Left ventricle myocardium superior (tissue), 1 donor: ENCODE measurements at regions not wholly inside any gene's neighbourhood (a gene's known extent, or its start where the extent isn't known, plus 50 kb on each side); places are given as distances from the start of the nearest gene placed in this dataset.
A peak's percentile ranks its signal among the peaks of the same experiment; 100 is the strongest.

Experiments
- ATAC-seq: fragments of 200-7000 bp; cut with Tn5 transposase; one replicate; pipeline ENCODE4 v1.9.1; 2020; ENCODE audit warnings: mild to moderate bottlenecking, moderate library complexity
- DNase-seq: peaks from one replicate; pipeline ENCODE4 v3.0.0-alpha.2; 2020
- intact Hi-C: fragments of 100-400 bp; cut with micrococcal nuclease; formaldehyde crosslinking; loops from one replicate; pipeline ENCODE4 v1.11.0; 2022
- donor health status: DM: no; HTN: yes; CAD: no; lungs with severe emphysema.

DNA sequence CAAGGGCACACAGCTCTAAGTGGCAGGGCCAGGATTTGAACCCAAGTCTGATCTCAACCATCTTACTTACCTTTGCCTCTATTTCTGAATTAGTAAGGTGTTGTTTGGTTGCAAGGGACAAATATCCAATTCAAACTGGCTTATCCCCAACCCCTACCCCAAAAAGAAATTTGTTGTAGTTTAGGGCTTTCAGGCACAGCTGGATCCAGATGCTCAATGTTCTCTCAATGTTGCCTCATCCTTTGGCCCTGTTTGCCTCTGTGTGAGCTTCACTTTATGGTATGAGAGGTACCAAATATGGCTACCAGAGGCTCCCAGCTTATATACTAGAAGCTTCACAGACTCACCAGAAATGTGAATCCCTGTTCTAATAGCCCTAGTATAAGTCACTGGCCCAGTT, 499.9 kb downstream of the SHQ1 start:
- DNase-seq (no peak), ATAC-seq (no peak)
- intact Hi-C loops: no loop called here

DNA sequence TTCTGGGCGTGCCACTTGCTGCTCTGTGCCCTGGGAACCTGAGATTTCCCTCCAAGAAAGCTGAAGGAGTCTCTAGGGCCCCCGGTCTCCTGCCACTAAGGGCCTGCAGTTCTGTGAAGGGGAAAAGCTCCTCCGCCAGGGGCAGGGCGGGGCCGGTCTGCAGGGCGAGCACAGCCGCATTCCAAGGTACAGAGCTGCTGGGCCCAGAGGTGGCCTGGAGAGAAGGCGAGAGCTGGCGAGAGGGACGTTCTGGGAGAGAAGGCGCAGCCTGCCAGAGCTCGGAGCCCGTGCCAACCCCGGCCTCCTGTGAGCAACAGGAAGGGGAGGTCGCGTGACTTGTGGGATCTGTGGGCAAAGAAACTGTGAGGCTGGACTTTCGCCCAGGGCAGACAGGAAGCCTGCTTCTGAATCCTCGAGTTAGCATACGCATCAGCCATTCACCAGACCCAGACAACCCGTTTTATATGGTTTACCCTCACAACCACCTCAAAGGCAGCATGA, 500.4 kb downstream of the SHQ1 start:
- ATAC-seq: peak; percentile 58
- peak; percentile 70 for DNase-seq
- intact Hi-C loops: no loop called here

DNA sequence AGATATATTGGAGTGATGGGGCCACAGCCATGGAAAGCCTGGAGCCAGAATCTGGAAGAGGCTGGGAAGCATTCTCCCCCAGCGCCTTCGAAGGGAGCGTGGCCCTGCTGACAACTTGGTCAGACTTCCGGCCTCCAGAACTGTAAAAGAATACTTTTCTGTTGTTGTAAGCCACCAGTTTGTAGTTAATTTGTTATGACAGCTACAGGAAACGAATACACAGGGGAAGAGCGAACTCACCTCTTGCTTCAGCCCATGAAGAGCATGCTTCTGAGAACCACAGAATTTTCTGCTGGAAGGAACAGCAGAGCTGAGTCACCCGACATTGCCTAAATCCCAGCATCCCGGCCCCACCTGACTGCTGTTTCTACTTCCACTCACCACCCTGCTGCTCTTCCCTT, 501.7 kb downstream of the SHQ1 start:
- intact Hi-C loops: no loop called here
- no peak for DNase-seq
- ATAC-seq: peak; percentile 72

DNA sequence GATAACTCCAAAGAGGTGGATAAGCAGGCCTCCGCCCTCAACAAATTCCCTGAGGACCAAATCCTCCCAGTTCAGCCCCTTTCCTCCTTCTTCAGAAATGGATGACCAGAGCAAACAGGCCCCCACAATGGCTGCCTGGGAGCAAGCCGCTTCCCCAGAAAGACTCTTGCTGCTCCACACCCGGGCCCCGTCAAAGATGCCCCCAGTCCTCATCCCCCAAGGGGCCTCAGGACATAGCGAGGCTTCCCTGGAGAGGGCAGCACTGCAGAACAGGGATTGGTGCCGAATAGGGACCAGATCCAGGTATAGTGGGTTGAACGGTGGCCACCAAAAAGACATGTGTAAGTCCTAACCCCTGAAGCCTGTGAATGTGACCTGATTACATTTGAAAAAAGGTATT, 502.3 kb downstream of the SHQ1 start:
- DNase-seq (no peak), ATAC-seq (no peak)
- intact Hi-C loops: no loop called here

DNA sequence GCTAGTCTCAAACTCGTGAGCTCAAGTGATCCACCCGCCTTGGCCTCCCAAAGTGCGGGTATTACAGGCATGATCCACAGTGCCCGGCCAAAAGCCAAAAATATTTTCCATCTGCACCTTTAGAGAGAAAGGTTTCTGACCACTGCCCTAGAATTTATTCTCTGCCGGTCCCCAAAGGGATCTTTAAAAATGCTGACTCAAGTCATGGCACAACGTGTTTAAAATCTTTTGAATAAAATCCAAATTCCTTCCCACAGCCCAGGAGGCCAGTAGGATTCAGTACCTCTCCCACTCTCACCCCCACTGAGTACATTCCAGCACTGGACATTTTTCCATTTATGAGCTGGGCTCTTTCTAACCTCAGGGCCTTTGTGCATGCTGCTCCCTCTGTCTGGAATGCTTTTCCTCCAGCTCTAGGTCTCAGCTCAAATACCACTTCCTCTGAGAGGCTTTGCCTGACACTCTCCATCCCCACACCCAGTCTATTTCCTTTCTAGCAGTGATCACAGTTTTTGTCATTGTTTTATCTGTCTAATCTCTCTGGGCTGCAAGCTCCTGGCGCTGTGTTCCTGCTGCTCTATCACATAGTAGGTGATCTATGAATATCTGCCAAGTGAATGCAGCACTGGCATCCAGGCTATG, 502.9 kb downstream of the SHQ1 start:
- intact Hi-C loops: no loop called here

DNA sequence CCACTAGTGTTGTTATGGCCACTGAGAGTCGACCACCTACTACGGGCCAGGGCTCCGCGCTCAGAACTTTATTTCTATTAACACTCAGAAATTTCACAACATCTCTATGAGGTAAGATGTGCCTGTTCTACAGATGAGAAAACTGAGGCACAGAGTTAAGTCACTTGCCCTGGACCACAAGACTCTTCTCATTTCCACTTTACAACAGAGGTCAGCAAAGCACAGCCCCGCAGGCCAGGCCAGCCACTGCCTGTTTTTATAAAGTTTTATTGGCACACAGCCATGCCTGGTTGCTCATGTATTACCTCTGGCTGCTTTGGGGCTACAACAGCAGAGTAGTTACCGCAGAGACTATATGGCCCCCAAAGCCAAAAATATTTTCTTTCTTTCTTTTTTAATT, 503.6 kb downstream of the SHQ1 start:
- ATAC-seq: no peak
- intact Hi-C loops: no loop called here
- DNase-seq: no peak

More for the DNA sequence above, 502.9 kb downstream of the SHQ1 start:
- ATAC-seq (no peak), DNase-seq (no peak)

DNA sequence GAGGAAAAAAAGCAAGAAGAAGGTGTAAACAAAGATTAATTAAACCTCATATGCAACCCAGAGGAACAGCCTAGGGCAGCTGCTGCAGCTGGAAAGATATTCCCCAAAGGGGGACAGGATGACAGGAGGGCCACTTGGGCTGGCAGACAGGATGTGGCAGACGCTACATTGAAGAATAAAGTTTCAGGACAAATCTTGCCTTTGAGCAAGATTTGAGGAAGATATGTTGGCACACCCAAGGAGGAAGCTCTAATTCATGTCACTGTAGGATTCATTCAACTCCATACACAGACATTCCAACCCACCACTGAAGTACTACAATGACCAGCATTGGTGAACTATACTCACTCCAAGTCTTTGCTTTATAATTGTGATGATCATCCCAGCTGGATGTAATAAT, 504.0 kb downstream of the SHQ1 start:
- ATAC-seq (no peak), DNase-seq (no peak)
- intact Hi-C loops: no loop called here

DNA sequence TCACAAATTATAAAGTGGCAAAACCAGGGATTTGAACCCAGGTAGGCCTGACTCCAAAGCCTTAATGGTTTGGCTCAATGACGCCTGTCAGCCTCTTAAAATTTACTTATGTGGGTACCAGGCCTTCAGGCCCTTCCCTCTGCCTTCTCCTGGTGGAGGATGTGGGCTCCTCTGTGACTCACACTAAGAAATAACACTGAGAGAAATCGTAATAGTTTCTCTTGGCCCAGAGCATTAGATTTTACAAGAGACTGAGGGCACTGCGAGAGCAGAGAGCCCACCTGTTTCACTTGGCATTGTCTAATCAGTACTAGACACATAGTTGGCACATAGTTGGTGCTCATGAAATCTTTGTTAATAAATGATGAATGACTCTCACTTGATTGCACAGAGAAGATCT, 505.2 kb downstream of the SHQ1 start:
- DNase-seq (no peak), ATAC-seq (no peak)
- intact Hi-C loops: no loop called here

DNA sequence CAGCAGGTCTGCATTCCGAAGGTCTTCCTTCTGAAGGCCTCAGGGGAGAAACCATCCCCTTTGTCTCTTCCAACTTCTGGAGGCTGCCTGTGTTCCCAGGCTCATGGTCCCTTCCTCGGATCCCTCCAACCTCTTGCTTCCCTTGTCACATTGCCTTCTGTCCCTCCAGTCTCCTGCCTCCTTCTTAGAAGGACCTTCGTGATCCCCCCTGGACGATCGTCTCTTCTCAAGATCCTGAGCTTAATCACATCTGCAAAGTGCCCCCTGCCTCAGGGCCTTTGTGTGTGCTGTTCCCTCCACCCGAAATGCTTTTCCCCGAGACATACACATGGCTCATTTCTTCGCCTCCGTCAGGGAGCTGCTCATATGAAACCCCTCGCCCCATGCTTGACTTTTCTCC, 505.8 kb downstream of the SHQ1 start:
- DNase-seq (no peak), ATAC-seq (no peak)
- intact Hi-C loops: no loop called here

DNA sequence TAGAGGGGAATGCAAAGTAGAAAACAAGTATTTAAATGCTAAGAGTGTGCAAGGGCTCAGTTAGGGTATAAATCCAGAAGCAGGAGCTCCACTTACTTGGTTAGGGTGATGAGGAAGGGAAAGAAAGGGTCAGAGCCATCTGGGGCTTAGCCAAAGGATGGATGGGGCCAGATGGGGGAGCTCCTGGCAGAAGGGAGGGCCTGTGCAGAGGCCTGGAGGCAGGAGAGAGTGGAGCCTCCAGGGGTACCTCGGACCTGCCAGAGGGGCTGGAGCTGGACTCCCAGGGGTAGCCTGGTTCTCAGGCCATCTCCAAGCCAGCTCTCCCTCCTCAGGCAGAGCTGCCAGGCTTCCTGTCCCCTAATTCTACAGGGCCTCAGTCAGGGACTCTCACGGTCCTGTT, 506.3 kb downstream of the SHQ1 start:
- ATAC-seq (no peak), DNase-seq (no peak)
- intact Hi-C loops: no loop called here

DNA sequence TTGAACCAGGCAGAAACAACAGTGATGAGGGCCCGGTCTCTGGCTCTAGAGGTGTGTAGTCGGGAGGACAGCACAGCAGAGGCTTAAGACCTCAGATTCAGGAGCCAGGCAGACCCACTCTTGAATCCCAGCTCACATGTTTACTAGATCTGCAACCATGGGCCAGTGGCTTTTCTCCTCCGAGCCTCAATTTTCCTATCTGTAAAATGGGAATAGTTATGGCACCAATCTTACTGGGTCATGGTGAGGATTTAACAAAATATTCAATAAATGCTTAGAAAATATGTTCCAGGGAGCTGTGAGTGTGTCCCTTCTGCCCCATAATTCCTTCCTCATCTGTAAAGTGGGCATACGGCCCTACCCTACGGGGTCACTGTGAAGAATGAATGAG, 506.9 kb downstream of the SHQ1 start:
- no peak for DNase-seq
- intact Hi-C loops: no loop called here
- no peak for ATAC-seq

DNA sequence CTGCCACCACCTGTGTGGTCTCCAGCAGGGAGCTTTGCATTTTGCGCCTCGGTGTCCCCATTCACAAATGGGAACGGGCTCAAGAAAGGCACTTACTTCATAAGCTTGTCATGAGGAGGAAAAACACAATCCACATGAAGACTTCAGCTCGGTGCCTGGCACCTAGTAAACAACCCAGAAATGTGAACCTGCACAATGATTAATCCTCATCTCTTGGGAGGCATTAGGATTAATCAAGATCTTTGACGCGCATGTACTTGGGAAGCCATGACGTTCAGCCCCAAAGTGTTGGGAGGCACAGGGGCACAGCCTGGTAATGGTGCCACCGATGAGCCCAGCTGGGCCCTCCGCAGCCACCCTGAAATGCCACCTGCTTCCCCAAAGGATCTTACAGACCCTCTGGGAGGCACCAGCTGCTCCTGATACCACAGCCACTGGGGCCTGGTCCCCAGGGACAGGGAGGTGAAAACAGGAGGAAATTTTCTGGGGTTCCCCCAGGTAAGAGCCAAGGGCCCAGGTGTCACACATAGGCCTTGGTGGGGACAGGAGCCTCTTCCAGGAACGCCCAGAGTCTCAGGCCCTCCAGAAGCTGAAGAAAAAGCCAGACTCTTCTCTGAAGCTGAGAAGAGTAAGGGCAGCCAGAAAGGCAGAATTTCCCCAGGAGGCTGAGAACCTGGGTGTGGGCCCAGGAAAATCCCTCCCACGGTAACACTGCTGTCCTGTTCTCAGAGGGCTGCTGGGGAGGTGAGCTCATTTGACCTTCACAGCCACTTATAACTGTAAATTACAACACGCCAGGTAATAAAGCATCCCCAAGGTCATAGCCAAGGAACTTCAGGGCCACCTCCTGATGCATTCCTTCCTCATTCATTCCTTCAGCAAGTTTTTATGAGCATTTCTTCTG, 507.5 kb downstream of the SHQ1 start:
- intact Hi-C loops: no loop called here
- no peak for ATAC-seq
- no peak for DNase-seq

DNA sequence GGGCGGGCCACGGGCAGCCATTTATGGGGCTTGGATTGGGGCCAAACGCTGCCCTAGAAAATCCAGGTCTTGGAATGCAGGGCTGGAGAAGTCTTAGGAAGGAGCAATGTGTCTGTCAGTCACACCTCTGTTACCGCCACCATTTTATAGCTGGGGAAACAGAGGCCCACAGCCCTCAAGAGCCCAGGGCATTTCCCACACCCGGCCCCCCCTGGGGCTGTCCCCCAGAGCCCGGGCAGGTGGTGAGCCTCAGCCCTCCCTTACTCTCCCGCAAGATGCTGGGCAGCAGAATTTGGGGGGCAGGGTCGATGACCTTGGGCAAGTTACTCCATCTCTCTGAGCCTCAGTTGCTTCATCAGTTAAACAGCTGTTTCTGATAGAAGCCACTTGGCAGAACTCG, 508.2 kb downstream of the SHQ1 start:
- ATAC-seq (no peak), DNase-seq (no peak)
- intact Hi-C loops: no loop called here

DNA sequence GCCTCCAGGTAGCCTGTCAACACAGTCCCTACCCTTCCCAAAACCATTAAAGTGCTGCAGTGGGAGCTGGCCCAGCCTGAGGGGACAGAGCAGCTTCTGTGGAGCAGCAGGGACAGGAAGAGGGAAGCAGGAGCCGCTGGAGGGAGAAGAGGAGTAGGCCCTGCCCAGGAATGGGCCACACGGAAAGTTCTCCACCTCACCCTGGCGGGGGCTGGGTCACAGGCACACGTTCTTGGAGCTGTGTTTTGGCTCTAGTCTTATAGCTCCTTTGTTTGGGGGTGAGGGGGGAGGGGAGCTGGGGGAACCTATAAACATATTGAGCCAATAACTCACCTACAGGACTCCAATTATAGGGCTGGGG, 508.6 kb downstream of the SHQ1 start:
- ATAC-seq: no peak
- no peak for DNase-seq
- intact Hi-C loops: no loop called here

DNA sequence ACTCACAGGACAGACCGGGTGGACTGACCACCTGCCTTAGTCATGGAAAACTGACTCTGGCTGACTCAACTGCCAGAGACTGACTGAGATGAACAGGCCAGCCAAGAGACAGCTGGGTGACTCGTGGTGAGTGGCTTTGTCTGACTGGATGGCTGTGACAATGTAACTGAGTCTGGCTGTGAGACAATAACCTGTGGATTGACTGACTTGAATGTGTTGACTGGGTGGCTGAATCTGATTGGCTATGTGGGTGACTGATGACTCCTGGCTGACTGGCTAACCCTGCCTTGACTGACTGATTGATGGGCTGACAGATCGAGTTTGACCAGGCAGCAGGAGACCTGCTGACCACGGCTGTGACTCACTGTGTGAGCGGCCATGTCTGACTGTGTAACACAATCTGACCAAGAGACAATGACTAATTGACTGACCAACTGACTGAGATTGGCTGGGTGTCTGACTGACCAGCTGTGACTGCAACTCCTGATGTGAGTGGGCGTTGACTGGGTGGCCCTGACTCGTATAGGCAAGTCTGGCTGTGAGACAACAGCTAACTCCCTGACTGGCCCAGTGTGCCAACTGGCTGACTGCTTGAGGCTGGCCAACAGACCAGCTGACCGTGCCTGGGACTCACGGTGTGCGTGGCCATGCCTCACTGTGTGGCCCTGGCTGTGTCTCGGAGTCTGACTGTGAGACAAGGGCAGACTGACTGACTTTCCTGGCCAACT, 509.1 kb downstream of the SHQ1 start:
- DNase-seq (peak; percentile 51), ATAC-seq (peak; percentile 32)
- intact Hi-C loops: no loop called here

DNA sequence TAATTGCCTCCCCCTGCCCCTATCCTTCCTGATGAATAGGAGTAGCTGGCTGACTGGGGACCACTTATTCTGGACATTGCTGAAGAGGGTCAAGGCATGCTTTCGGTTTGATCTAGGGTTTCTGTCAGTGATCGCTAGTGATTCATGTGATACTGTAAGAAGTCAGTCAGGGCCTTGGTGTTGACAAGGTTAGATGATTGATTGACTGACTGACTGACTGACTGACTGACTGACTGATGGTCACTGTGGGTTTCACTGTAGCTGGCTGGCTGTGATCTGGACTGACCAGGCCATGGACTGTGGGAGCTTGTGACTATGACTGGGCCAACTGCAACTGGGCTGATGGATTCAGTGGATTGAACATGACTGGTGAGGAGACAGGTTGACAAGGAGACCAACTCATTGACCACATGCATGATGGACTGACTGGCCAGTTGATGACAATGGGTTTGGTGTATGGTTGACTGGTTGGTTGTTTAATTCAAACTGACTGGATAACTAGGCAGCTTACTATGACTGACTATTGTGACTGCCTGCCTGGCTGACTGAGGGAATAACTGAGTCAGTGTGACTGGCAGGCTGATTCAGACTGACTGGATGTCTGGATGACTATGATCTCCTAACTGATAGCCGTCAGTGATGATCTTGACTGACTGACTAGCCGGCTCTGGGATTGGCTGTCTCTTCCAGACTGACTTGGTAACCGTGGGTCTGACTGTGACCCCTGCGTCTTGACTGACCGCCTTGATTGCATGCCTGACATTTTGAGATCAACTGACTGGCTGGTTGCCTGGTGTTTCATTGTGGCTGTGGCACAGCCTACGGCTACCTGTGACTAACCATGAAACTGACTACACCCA, 509.9 kb downstream of the SHQ1 start:
- ATAC-seq (no peak), DNase-seq (no peak)
- intact Hi-C loops: no loop called here

DNA sequence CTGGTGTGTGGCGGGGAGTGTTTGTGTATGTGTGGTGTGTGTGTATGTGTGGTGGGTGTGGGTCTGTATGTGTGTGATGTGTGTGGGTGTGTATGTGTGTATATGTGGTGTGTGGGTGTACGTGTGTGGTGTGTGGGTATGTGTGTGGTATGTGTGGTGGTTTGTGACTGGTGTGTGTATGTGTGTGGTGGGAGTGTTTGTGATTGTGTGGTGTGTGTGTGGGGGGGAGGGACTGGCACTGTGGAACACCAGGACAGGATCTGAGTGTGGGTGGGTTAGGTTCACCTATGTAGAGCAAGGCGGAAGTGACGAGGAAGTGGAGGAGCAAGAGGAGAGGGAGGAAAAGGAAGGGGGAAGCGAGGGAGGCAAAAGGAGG, 510.8 kb downstream of the SHQ1 start:
- ATAC-seq: no peak
- DNase-seq: no peak
- intact Hi-C loops: no loop called here

DNA sequence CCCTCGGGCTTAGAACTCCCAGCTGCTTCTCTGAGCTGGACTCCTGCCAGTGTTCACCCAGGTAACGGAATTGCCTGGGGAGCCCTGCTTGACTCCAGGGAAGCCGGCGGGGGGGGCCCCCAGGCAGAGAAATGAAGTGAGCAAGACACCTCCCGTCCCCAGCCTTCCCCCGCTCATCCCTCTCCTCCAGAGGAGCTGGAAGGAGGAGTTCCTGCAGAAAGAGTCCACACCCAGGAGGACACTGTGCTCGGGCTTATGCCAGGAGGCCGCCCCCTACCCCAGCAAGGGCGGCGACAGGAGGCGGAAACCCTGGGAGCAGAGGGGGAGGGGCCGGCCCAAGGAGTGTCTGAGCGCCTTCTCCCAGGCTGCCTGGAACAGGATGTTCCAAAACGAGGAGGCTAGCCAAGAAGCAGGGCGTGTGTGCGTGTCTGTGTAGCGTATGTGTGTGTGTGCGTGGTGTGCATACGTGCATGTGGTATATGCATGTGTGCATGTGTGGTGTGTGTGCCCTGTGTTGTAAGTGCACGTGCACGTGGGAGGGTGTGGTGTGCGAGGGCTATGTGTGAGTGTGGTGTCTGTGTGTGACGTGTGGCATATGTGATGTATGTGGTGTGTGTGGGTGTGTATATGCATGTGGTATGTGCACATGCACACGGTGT, 511.3 kb downstream of the SHQ1 start:
- intact Hi-C loops: no loop called here
- ATAC-seq (peak; percentile 93), DNase-seq (peak; percentile 90)

DNA sequence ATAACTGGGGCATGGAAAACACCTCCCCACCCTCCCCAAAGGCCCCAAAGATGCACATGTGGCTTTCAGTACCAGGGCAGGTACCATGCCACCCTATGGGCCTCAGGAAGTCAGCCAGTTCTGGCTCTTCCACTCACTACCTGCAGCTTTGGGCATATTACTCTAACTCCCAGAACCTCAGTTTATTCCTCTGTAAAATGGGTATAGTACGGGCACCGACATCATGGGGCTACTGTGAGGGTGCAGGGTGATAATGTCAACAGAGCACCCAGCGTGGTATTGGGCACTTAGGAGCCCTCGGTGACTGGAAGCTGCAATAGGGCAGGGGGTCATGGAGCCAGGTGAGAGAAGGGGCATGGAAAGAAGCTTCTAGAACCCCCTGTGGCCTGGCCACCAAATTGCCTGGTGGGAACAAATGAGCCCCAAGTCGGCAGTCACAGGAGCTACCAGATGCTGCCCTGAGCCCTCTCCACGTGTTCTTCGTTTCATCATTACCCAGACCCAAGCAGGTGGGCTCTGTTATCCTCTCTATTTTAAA, 512.1 kb downstream of the SHQ1 start:
- ATAC-seq (no peak), DNase-seq (no peak)
- intact Hi-C loops: no loop called here
